C1 segment of cervical spinal cord (tissue), 14 donors: ENCODE measurements at regions not wholly inside any gene's neighbourhood (a gene's known extent, or its start where the extent isn't known, plus 50 kb on each side); places are given as distances from the start of the nearest gene placed in this dataset.

Experiments used
- DNase-seq, 14 donors: peaks; one replicate each; lab custom pipeline; 2025; lab: John Stamatoyannopoulos, UW

GRCh38 chr20:10920396-10920795 is 246.6 kb upstream of the JAG1 start:
- no peak for DNase-seq

- no peak for DNase-seq
Measured at GRCh38 chr20:10921491-10922010, 247.8 kb upstream of the JAG1 start.

- no peak for DNase-seq
Measured at GRCh38 chr20:10922506-10922905, 248.7 kb upstream of the JAG1 start.

GRCh38 chr20:10922941-10923340 is 249.1 kb upstream of the JAG1 start:
- no peak for DNase-seq

GRCh38 chr20:10924644-10925201 is 250.9 kb upstream of the JAG1 start:
- no peak for DNase-seq

GRCh38 chr20:10925767-10926166 is 252.0 kb upstream of the JAG1 start:
- DNase-seq = no peak

GRCh38 chr20:10927011-10927583 is 253.3 kb upstream of the JAG1 start:
- DNase-seq = no peak

GRCh38 chr20:10927936-10928840 is 254.4 kb upstream of the JAG1 start:
- no peak for DNase-seq

GRCh38 chr20:10928841-10929421 is 255.1 kb upstream of the JAG1 start:
- DNase-seq = no peak

- no peak for DNase-seq
Measured at GRCh38 chr20:10935658-10936402, 262.0 kb upstream of the JAG1 start.

- DNase-seq = no peak
Measured at GRCh38 chr20:10936786-10937185, 263.0 kb upstream of the JAG1 start.

GRCh38 chr20:10939331-10939941 is 265.6 kb upstream of the JAG1 start:
- no peak for DNase-seq

GRCh38 chr20:10940941-10941340 is 267.1 kb upstream of the JAG1 start:
- DNase-seq = no peak

GRCh38 chr20:10943686-10944265 is 270.0 kb upstream of the JAG1 start:
- DNase-seq = no peak

- DNase-seq = no peak
Measured at GRCh38 chr20:10946124-10946880, 272.5 kb upstream of the JAG1 start.

- DNase-seq = no peak
Measured at GRCh38 chr20:10947726-10948125, 273.9 kb upstream of the JAG1 start.

GRCh38 chr20:10949930-10950783 is 276.4 kb upstream of the JAG1 start:
- DNase-seq = no peak

GRCh38 chr20:10951216-10951615 is 277.4 kb upstream of the JAG1 start:
- no peak for DNase-seq

GRCh38 chr20:10951904-10952303 is 278.1 kb upstream of the JAG1 start:
- DNase-seq = no peak
